ENCODE measurements at regions not wholly inside any gene's neighbourhood (a gene's known extent, or its start where the extent isn't known, plus 50 kb on each side); places are given as distances from the start of the nearest gene placed in this dataset.

DNA sequence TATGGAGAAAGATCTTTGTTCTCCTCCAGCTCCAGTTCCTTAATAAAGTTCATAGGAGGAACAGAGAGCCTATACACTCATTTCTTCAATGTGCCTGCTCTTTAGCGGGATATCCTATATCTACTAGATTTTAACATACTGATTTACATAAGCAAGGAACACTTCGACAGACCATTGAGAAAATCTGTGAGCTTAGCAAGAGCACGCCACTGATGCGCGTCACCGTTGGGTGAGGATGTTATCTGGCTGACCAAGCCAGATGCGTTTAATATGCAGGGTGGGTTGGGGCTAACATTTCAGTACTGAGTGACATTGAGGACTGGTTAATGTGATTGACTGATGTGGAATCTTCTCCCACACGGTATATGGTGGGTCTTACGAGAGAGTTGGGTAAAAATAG, 233.4 kb downstream of the SOX4 start:
- Histone ChIP-seq H3K9me3 (no peaks in the 10 kb centered on the region), H3K4me3 (no peak overlapping the region), H3K4me1 (ENCODE audit: low read depth) (no peaks in the 10 kb centered on the region), H3K36me3 (ENCODE audit: low read depth) (no peaks in the 10 kb centered on the region)
- TF ChIP-seq, protein P1, sequence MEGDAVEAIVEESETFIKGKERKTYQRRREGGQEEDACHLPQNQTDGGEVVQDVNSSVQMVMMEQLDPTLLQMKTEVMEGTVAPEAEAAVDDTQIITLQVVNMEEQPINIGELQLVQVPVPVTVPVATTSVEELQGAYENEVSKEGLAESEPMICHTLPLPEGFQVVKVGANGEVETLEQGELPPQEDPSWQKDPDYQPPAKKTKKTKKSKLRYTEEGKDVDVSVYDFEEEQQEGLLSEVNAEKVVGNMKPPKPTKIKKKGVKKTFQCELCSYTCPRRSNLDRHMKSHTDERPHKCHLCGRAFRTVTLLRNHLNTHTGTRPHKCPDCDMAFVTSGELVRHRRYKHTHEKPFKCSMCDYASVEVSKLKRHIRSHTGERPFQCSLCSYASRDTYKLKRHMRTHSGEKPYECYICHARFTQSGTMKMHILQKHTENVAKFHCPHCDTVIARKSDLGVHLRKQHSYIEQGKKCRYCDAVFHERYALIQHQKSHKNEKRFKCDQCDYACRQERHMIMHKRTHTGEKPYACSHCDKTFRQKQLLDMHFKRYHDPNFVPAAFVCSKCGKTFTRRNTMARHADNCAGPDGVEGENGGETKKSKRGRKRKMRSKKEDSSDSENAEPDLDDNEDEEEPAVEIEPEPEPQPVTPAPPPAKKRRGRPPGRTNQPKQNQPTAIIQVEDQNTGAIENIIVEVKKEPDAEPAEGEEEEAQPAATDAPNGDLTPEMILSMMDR (IDR thresholded peaks at IDR 0.05), result no peak
- DNase-seq (no peak), ATAC-seq (no peak)
- intact Hi-C loops (cut with DNase I, micrococcal nuclease), result no loop called here

DNA sequence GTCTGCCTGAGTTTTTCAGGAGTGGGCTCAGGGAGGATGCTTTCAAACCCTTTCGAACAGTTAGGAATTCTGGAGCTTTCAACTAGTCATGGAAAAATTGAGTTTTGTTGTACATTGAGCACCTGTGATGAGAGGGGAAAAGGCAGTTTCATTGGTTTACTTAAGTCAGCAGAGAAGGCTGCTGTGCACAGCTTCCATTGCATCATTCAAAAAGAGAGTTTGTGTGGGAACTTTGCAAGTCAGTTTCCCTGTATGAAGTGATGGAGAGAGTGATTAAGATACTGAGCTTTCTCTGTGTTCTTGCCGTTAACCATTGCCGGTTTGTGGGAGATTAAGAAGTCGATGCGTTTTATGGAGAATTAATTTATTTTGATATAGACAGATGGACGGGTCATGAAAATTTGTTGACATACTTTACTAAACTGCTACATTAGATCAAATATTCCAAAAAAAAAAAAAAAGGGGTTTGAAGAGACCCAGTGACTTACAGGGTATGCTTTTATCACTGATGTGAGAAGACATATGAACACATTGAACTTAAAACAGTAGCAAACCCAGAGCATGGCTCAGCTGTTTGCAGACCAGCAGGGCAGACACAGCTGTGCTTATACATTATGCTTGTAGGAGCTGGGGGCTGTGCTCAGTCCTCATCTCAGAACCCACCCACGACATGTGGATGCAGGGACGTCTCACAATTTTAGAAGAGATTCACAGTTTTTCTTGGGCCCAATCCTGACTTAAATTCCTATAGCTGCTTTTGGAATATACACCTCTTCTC, 234.1 kb downstream of the SOX4 start:
- TF ChIP-seq, protein P1 (IDR thresholded peaks at IDR 0.05), result no peak
- Histone ChIP-seq H3K9me3 (no peaks in the 10 kb centered on the region), H3K36me3 (ENCODE audit: low read depth) (no peaks in the 10 kb centered on the region), H3K4me3 (no peak overlapping the region), H3K4me1 (ENCODE audit: low read depth) (no peaks in the 10 kb centered on the region)
- intact Hi-C loops (cut with DNase I, micrococcal nuclease), result no loop called here
- no peak for DNase-seq
- no peak for ATAC-seq

DNA sequence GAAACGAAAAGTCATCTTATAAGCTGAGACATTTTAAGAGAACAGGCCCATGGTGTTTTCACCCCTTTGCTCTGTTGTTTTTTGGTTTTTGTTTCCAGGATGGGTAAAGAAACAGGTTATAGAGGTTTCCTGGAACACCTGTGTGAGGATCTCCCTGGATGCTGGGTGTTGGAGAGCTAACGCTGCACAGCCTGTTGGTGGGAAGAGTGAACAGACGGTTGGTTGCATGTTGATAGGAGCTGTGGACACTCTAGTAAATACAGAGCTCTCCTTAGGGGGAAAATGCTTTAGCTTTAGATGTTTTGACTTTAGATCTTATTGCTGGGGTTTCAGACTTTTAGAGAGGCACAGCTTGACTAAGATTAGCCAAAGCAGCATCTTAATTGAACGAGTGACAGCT, 235.2 kb downstream of the SOX4 start:
- ATAC-seq (no peak), DNase-seq (no peak)
- intact Hi-C loops (cut with DNase I, micrococcal nuclease), result no loop called here
- Histone ChIP-seq H3K9me3 (no peaks in the 10 kb centered on the region), H3K4me3 (no peak overlapping the region), H3K4me1 (ENCODE audit: low read depth) (no peaks in the 10 kb centered on the region), H3K36me3 (ENCODE audit: low read depth) (no peaks in the 10 kb centered on the region)
- TF ChIP-seq, protein P1 (IDR thresholded peaks at IDR 0.05), result no peak

DNA sequence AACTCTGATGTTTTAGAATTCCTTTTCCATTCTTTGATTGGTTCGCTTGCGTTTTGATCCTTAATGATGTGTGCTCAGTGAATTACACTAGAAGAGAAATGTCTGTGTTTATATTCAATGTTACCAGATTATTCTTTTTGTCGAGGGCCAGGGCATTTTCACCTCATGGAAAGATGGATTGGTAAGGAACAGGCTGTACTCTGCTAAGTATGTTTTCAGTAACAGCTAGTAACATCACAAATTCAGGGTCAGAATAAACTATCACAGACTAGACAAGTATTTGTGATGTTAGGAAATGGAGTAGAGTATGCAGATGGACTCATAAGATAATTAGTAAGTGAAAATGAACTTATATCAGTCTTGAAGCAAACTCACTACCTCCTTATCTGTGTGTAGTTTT, 235.6 kb downstream of the SOX4 start:
- Histone ChIP-seq H3K4me3 (no peak overlapping the region), H3K4me1 (ENCODE audit: low read depth) (no peaks in the 10 kb centered on the region), H3K36me3 (ENCODE audit: low read depth) (no peaks in the 10 kb centered on the region), H3K9me3 (no peaks in the 10 kb centered on the region)
- intact Hi-C loops (cut with DNase I, micrococcal nuclease), result no loop called here
- TF ChIP-seq, protein P1 (IDR thresholded peaks at IDR 0.05), result no peak
- ATAC-seq, result no peak
- DNase-seq, result no peak

DNA sequence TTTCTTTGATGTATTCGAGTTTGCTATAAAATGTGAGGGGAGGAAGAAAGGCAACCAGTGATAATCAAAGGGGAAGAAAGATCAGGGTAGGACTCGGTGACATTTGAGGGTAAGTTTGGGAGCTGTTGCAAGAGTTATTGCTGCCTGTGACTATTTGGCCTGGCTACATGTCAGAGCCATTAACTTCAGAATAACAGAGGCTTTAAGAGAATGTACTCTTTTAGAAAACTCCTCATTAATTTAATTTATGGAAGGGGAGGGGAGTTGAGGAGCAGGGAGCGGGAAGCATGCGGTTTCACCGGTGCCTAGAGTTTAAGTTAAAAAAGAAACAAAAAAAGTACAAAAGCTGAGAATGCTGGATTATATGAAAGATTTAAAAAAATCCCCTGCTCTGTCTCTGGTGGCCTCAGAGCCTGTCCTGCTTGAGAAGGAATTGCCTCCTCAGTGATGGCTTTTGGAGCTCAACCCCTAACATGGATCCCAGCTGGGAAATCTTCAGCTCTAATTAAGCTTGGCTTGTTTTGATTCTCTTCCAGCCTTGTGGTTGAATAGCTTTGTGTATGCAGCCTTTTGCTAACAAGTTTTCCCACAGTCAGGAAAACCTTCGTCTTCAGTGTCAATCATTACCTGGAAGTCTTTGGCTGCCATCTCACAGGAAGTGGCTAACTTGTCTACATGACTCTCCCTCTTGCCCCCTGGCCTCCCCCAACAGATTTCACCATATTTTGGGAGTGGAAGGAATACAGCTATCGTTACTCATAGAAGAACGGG, 238.2 kb downstream of the SOX4 start:
- ATAC-seq (no peak), DNase-seq (no peak)
- intact Hi-C loops (cut with DNase I, micrococcal nuclease), result no loop called here
- Histone ChIP-seq H3K36me3 (ENCODE audit: low read depth) (no peaks in the 10 kb centered on the region), H3K9me3 (no peaks in the 10 kb centered on the region), H3K4me3 (no peak overlapping the region), H3K4me1 (ENCODE audit: low read depth) (no peaks in the 10 kb centered on the region)
- TF ChIP-seq, protein P1 (IDR thresholded peaks at IDR 0.05), result no peak
